MM.1S (cell line): ENCODE measurements at regions not wholly inside any gene's neighbourhood (a gene's known extent, or its start where the extent isn't known, plus 50 kb on each side); places are given as distances from the start of the nearest gene placed in this dataset.

Source experiments
- DNase-seq: peaks from one replicate; pipeline ENCODE4 v3.0.0-alpha.2; 2015
- H2AFZ ChIP-seq: fragments of 300-600 bp; sonication (generic); 2 replicates; pipeline ENCODE4 v1.6.0; 2016; ENCODE audit warnings: antibody characterized with exemption, low read length
- H3F3A ChIP-seq: fragments of 300-600 bp; sonication (generic); 2 replicates; pipeline ENCODE4 v1.6.1; 2016; ENCODE audit warnings: mild to moderate bottlenecking, antibody characterized with exemption, low read length, moderate library complexity, mixed read lengths; ENCODE audit not compliant: insufficient read depth
- H3K27ac ChIP-seq: fragments of 300-600 bp; sonication (generic); 2 replicates; pipeline ENCODE4 v1.5.1; 2016; ENCODE audit warnings: mild to moderate bottlenecking, low read length
- H3K27me3 ChIP-seq: fragments of 300-600 bp; sonication (generic); replicated peaks from 2 replicates; pipeline ENCODE4 v1.6.0; 2016; ENCODE audit warnings: low read length; ENCODE audit not compliant: insufficient read depth
- H3K36me3 ChIP-seq: fragments of 300-600 bp; sonication (generic); replicated peaks from 2 replicates; pipeline ENCODE4 v1.6.1; 2016; ENCODE audit warnings: mild to moderate bottlenecking, low read length, mixed read lengths; ENCODE audit not compliant: insufficient read depth
- H3K4me1 ChIP-seq: fragments of 300-600 bp; sonication (generic); 2 replicates; pipeline ENCODE4 v1.6.1; 2016; ENCODE audit warnings: low read length, mixed read lengths
- H3K4me2 ChIP-seq: fragments of 300-600 bp; sonication (generic); 2 replicates; pipeline ENCODE4 v1.6.0; 2016; ENCODE audit warnings: low read depth, low read length
- H3K4me3 ChIP-seq: fragments of 300-600 bp; sonication (generic); 2 replicates; pipeline ENCODE4 v1.5.1; 2016; ENCODE audit warnings: low read length, mixed read lengths
- H3K79me2 ChIP-seq: fragments of 300-600 bp; sonication (generic); 2 replicates; pipeline ENCODE4 v1.6.1; 2016; ENCODE audit warnings: mixed run types, low read length, mixed read lengths
- H3K9ac ChIP-seq: fragments of 300-600 bp; sonication (generic); 2 replicates; pipeline ENCODE4 v1.6.1; 2016; ENCODE audit warnings: low read length, mixed read lengths
- H3K9me2 ChIP-seq: fragments of 300-600 bp; sonication (generic); replicated peaks from 2 replicates; pipeline ENCODE4 v1.6.1; 2016; ENCODE audit warnings: mild to moderate bottlenecking, low read length, mixed read lengths; ENCODE audit not compliant: insufficient read depth
- H3K9me3 ChIP-seq: fragments of 300-600 bp; sonication (generic); replicated peaks from 2 replicates; pipeline ENCODE4 v1.6.1; 2016; ENCODE audit warnings: mild to moderate bottlenecking, low read length, mixed read lengths; ENCODE audit not compliant: insufficient read depth
- H4K20me1 ChIP-seq: fragments of 300-600 bp; sonication (generic); 2 replicates; pipeline ENCODE4 v1.6.1; 2016; ENCODE audit warnings: mild to moderate bottlenecking, low read length, moderate library complexity, mixed read lengths; ENCODE audit not compliant: insufficient read depth
- CTCF ChIP-seq: fragments of 300-600 bp; sonication (generic); IDR thresholded peaks from 2 replicates; pipeline ENCODE4 v1.5.1; 2016; ENCODE audit warnings: antibody characterized with exemption, low read length, mixed read lengths
- EZH2 ChIP-seq: fragments of 300-600 bp; sonication (generic); optimal IDR thresholded peaks from 2 replicates; pipeline ENCODE3; 2017; ENCODE audit warnings: low read depth, mild to moderate bottlenecking, antibody characterized with exemption, low read length, mixed read lengths
- EZH2phosphoT487 ChIP-seq: fragments of 300-600 bp; sonication (generic); IDR thresholded peaks from 2 replicates; pipeline ENCODE4 v1.6.1; 2018; ENCODE audit warnings: antibody characterized with exemption, low read length

- H3K4me2 ChIP-seq: no peak overlapping the region
- no peaks in the 10 kb centered on the region for H3F3A ChIP-seq
- H3K9me2 ChIP-seq: no peaks in the 10 kb centered on the region
- DNase-seq: no peak
- H2AFZ ChIP-seq: no peak overlapping the region
- no peaks in the 10 kb centered on the region for H3K79me2 ChIP-seq
- no peaks in the 10 kb centered on the region for H3K27me3 ChIP-seq
- TF ChIP-seq EZH2 (no peak), CTCF (no peak), EZH2phosphoT487 (no peak)
- H3K4me1 ChIP-seq: no peaks in the 10 kb centered on the region
- no peak overlapping the region for H3K9ac ChIP-seq
- no peak overlapping the region for H3K4me3 ChIP-seq
- no peaks in the 10 kb centered on the region for H4K20me1 ChIP-seq
- no peaks in the 10 kb centered on the region for H3K9me3 ChIP-seq
- no peaks in the 10 kb centered on the region for H3K36me3 ChIP-seq
- no peak overlapping the region for H3K27ac ChIP-seq
Observed at GRCh38 chr14:38973083-38973700, 129.8 kb downstream of the SEC23A start.

- Histone ChIP-seq H3K4me1 (no peaks in the 10 kb centered on the region), H2AFZ (no peak overlapping the region), H3K9me2 (no peaks in the 10 kb centered on the region), H3K27me3 (no peaks in the 10 kb centered on the region), H3F3A (no peaks in the 10 kb centered on the region), H3K9ac (no peak overlapping the region), H3K4me3 (no peak overlapping the region), H3K27ac (no peak overlapping the region), H3K36me3 (no peaks in the 10 kb centered on the region), H3K4me2 (no peak overlapping the region), H3K79me2 (no peaks in the 10 kb centered on the region), H3K9me3 (no peaks in the 10 kb centered on the region), H4K20me1 (no peaks in the 10 kb centered on the region)
- TF ChIP-seq EZH2phosphoT487: no peak
- DNase-seq: no peak
Observed at GRCh38 chr14:38972511-38972910, 130.5 kb downstream of the SEC23A start.

GRCh38 chr14:38971258-38971921, 131.6 kb downstream of the SEC23A start:
- no peaks in the 10 kb centered on the region for H3F3A ChIP-seq
- H3K27ac ChIP-seq: no peak overlapping the region
- H3K27me3 ChIP-seq: no peaks in the 10 kb centered on the region
- H3K4me2 ChIP-seq: no peak overlapping the region
- H3K9me2 ChIP-seq: no peaks in the 10 kb centered on the region
- H4K20me1 ChIP-seq: no peaks in the 10 kb centered on the region
- no peaks in the 10 kb centered on the region for H3K9me3 ChIP-seq
- H2AFZ ChIP-seq: no peak overlapping the region
- no peaks in the 10 kb centered on the region for H3K36me3 ChIP-seq
- no peak overlapping the region for H3K4me3 ChIP-seq
- TF ChIP-seq CTCF: no peak
- no peak for TF ChIP-seq EZH2
- TF ChIP-seq EZH2phosphoT487: no peak
- H3K79me2 ChIP-seq: no peaks in the 10 kb centered on the region
- no peak overlapping the region for H3K9ac ChIP-seq
- no peaks in the 10 kb centered on the region for H3K4me1 ChIP-seq
- no peak for DNase-seq

- Histone ChIP-seq H3K4me2 (no peak overlapping the region), H3F3A (no peaks in the 10 kb centered on the region)
Observed at GRCh38 chr14:38964630-38965029, 138.4 kb downstream of the SEC23A start.

More at GRCh38 chr14:38964630-38965029, 138.4 kb downstream of the SEC23A start:
- Histone ChIP-seq H3K4me3 (no peak overlapping the region), H3K79me2 (no peaks in the 10 kb centered on the region), H3K9me2 (no peaks in the 10 kb centered on the region), H4K20me1 (no peaks in the 10 kb centered on the region), H3K27ac (no peak overlapping the region), H3K36me3 (no peaks in the 10 kb centered on the region), H3K4me1 (no peaks in the 10 kb centered on the region), H3K27me3 (no peaks in the 10 kb centered on the region), H3K9ac (no peak overlapping the region), H3K9me3 (no peaks in the 10 kb centered on the region), H2AFZ (no peak overlapping the region)
- DNase-seq: no peak
- TF ChIP-seq EZH2phosphoT487 (no peak), EZH2 (no peak), CTCF (no peak)
